K562 (cell line): ENCODE measurements at regions not wholly inside any gene's neighbourhood (a gene's known extent, or its start where the extent isn't known, plus 50 kb on each side); places are given as distances from the start of the nearest gene placed in this dataset.
A peak's percentile ranks its signal among the peaks of the same experiment; 100 is the strongest.

Source experiments
- ASH1L ChIP-seq: fragments of 450-650 bp; IDR thresholded peaks from 2 replicates; pipeline ENCODE4 v1.6.1; 2018; ENCODE audit warnings: borderline replicate concordance, mild to moderate bottlenecking, low read depth; ENCODE audit not compliant: partially characterized antibody
- CBFB ChIP-seq: sonication (generic); formaldehyde crosslinking; IDR thresholded peaks from 2 replicates; pipeline ENCODE4 v1.4.0; 2020; ENCODE audit warnings: mild to moderate bottlenecking, missing genetic modification reagents
- CHCHD3 ChIP-seq: fragments of 250-450 bp; sonication (Bioruptor Pico); IDR thresholded peaks from 2 replicates; pipeline ENCODE4 v2.1.2; 2022; ENCODE audit warnings: mild to moderate bottlenecking
- CHD2 ChIP-seq: IDR thresholded peaks from 2 replicates; pipeline ENCODE4 v1.6.1; 2011; ENCODE audit warnings: low read depth, low read length
- ELK1 ChIP-seq: sonication (generic); formaldehyde crosslinking; IDR thresholded peaks from 2 replicates; pipeline ENCODE4 v1.8.1; 2022; ENCODE audit warnings: missing genetic modification reagents
- FOXA1 ChIP-seq: fragments of 450-650 bp; IDR thresholded peaks from 2 replicates; pipeline ENCODE4 v1.6.1; 2016; ENCODE audit warnings: mild to moderate bottlenecking, borderline replicate concordance
- FOXK1 ChIP-seq: sonication (generic); formaldehyde crosslinking; IDR thresholded peaks from 2 replicates; pipeline ENCODE4 v1.8.0; 2022; ENCODE audit warnings: missing genetic modification reagents, mild to moderate bottlenecking, borderline replicate concordance
- FOXO4 ChIP-seq: fragments of 450-650 bp; formaldehyde crosslinking; IDR thresholded peaks from 2 replicates; pipeline ENCODE4 v1.4.0; 2020; ENCODE audit warnings: mild to moderate bottlenecking, moderate library complexity
- KDM2B ChIP-seq: fragments of 250-450 bp; sonication (Bioruptor Pico); IDR thresholded peaks from 2 replicates; pipeline ENCODE4 v1.8.0; 2021; ENCODE audit warnings: mild to moderate bottlenecking, moderate library complexity
- MBD1 ChIP-seq: fragments of 250-450 bp; sonication (Bioruptor Pico); IDR thresholded peaks from 2 replicates; pipeline ENCODE4 v1.8.0; 2022; ENCODE audit warnings: inconsistent platforms
- NBN ChIP-seq: fragments of 450-650 bp; IDR thresholded peaks from 2 replicates; pipeline ENCODE4 v1.6.1; 2016; ENCODE audit warnings: low read depth, mild to moderate bottlenecking
- NCOA4 ChIP-seq: fragments of 450-650 bp; IDR thresholded peaks from 2 replicates; pipeline ENCODE4 v1.6.1; 2018; ENCODE audit warnings: mild to moderate bottlenecking; ENCODE audit not compliant: partially characterized antibody
- NFATC3 ChIP-seq: fragments of 450-650 bp; IDR thresholded peaks from 2 replicates; pipeline ENCODE4 v1.6.1; 2017; ENCODE audit warnings: mild to moderate bottlenecking
- NFE2 ChIP-seq: IDR thresholded peaks from 2 replicates; pipeline ENCODE4 v1.6.1; 2014; ENCODE audit warnings: antibody characterized with exemption, low read depth
- NR1H2 ChIP-seq: sonication (generic); formaldehyde crosslinking; IDR thresholded peaks from 2 replicates; pipeline ENCODE4 v1.4.0; 2020; ENCODE audit warnings: mild to moderate bottlenecking, missing genetic modification reagents
- RAD21 ChIP-seq, 2 experiments: fragments of 250-450 bp in 1 of 2; fragments of 450-650 bp in 1 of 2; sonication (Bioruptor Pico) in 1 of 2; formaldehyde crosslinking in 1 of 2; IDR thresholded peaks in 1 of 2; conservative IDR thresholded peaks in 1 of 2; 2 replicates each; pipeline versions ENCODE4 v1.4.0 to v1.8.0; 2020 to 2022; ENCODE audit warnings: mild to moderate bottlenecking in 2 of 2, moderate library complexity in 1 of 2
- RAD51 ChIP-seq: fragments of 450-650 bp; IDR thresholded peaks from 2 replicates; pipeline ENCODE4 v1.7.1; 2016; ENCODE audit warnings: low read depth, mild to moderate bottlenecking, borderline replicate concordance
- SMAD2 ChIP-seq: fragments of 150-350 bp; IDR thresholded peaks from 2 replicates; pipeline ENCODE4 v1.6.1; 2014; ENCODE audit warnings: low read depth, mild to moderate bottlenecking, low read length
- SRSF1 ChIP-seq: fragments of 200-400 bp; formaldehyde crosslinking; IDR thresholded peaks from 2 replicates; pipeline ENCODE4 v1.6.1; 2017; ENCODE audit warnings: mild to moderate bottlenecking, low read depth, low read length, moderate library complexity
- STAG1 ChIP-seq: sonication (generic); formaldehyde crosslinking; IDR thresholded peaks from 2 replicates; pipeline ENCODE4 v1.5.0; 2020; ENCODE audit warnings: missing genetic modification reagents, borderline replicate concordance
- TBL1XR1 ChIP-seq, 2 experiments: IDR thresholded peaks; 2 replicates each; pipeline ENCODE4 v1.6.1; 2012; ENCODE audit warnings: improper control_type of control experiment in 2 of 2, low read length in 2 of 2, mild to moderate bottlenecking in 1 of 2
- TEAD4 ChIP-seq, 2 experiments: sonication (generic) in 1 of 2; formaldehyde crosslinking in 1 of 2; IDR thresholded peaks; 2 replicates each; pipeline versions ENCODE4 v1.6.1 to v1.8.0; 2012 to 2022; ENCODE audit warnings: borderline replicate concordance in 1 of 2, inconsistent platforms in 1 of 2, low read length in 1 of 2, mild to moderate bottlenecking in 1 of 2, missing genetic modification reagents in 1 of 2
- TGIF2 ChIP-seq: sonication (generic); formaldehyde crosslinking; IDR thresholded peaks from 2 replicates; pipeline ENCODE4 v1.8.1; 2022; ENCODE audit warnings: mild to moderate bottlenecking, missing genetic modification reagents, moderate library complexity
- U2AF2 ChIP-seq: fragments of 200-400 bp; formaldehyde crosslinking; optimal IDR thresholded peaks from 2 replicates; pipeline ENCODE3; 2017; ENCODE audit warnings: low read depth, mild to moderate bottlenecking, low read length
- ZFP36 ChIP-seq: fragments of 150-350 bp; IDR thresholded peaks from 2 replicates; pipeline ENCODE4 v1.6.1; 2018; ENCODE audit warnings: low read length, low read depth; ENCODE audit not compliant: partially characterized antibody
- ZNF12 ChIP-seq: sonication (generic); formaldehyde crosslinking; IDR thresholded peaks from 2 replicates; pipeline ENCODE4 v1.4.0; 2020; ENCODE audit warnings: mild to moderate bottlenecking, missing genetic modification reagents
- ZNF197 ChIP-seq: fragments of 200-800 bp; sonication (Bioruptor generic); IDR thresholded peaks from 2 replicates; pipeline ENCODE4 v1.6.1; 2016; ENCODE audit warnings: low read depth, missing genetic modification characterization, missing compliant biosample characterization
- ZNF23 ChIP-seq: fragments of 250-450 bp; sonication (Bioruptor Pico); IDR thresholded peaks from 2 replicates; pipeline ENCODE4 v1.4.0; 2020; ENCODE audit warnings: mild to moderate bottlenecking

- TF ChIP-seq MBD1 (no peak), CBFB (no peak), SRSF1 (no peak), ZNF12 (CRISPR knock-in tag) (no peak), RAD21 (CRISPR knock-in tag; conservative IDR thresholded peaks at IDR 0.05 in 1 of 2, IDR thresholded peaks at IDR 0.05 in 1 of 2) (no peak), CHCHD3 (CRISPR knock-in tag) (peak; percentile 93), FOXO4 (no peak), TEAD4 (IDR thresholded peaks at IDR 0.05; ENCODE audit: low read length) (no peak), TEAD4 (CRISPR knock-in tag; IDR thresholded peaks at IDR 0.05; ENCODE audit: borderline replicate concordance) (no peak), FOXK1 (CRISPR knock-in tag) (no peak), NFATC3 (0 out of 2 replicates have a peak, but pooled peaks have one; percentile 36), KDM2B (CRISPR knock-in tag) (no peak), ZNF23 (CRISPR knock-in tag) (no peak), TGIF2 (0 out of 2 replicates have a peak, but pooled peaks have one; percentile 62), RAD51 (no peak), SMAD2 (no peak), U2AF2 (no peak), NFE2 (no peak), TBL1XR1 (IDR thresholded peaks at IDR 0.05; ENCODE audit: low read length in 2 of 2) (peak in 1 of 2 experiments; percentile 31; a peak in 1 of 4 replicates), FOXA1 (no peak), NBN (no peak), STAG1 (CRISPR knock-in tag) (no peak), NCOA4 (no peak), NR1H2 (CRISPR knock-in tag) (no peak; the same call in 1 of the 2 replicates), ASH1L (no peak), ZNF197 (CRISPR knock-in tag) (no peak), ZFP36 (no peak), ELK1 (CRISPR knock-in tag) (no peak), CHD2 (peak; percentile 65)
Observed at GRCh38 chr6:27141529-27142015, 105.9 kb upstream of the PRSS16 start (continued).
